ENCODE measurements at regions not wholly inside any gene's neighbourhood (a gene's known extent, or its start where the extent isn't known, plus 50 kb on each side); places are given as distances from the start of the nearest gene placed in this dataset.

- H3K4me3 Mint-ChIP-seq = no peak overlapping the region
- no peaks in the 10 kb centered on the region for H3K36me3 ChIP-seq (ENCODE audit: control insufficient read depth, insufficient read depth, low read length)
- no peak overlapping the region for H3K27ac ChIP-seq (ENCODE audit: low read depth, low read length)
These were observed 89.7 kb upstream of the SLC44A3 start for GRCh38 chr1:94730450-94730849.

GRCh38 chr1:94729267-94729666 is 90.9 kb upstream of the SLC44A3 start:
- Histone ChIP-seq H3K9me3 (ENCODE audit: control insufficient read depth, low read length) (no peaks in the 10 kb centered on the region), H3K4me3 (ENCODE audit: low read length) (no peak overlapping the region), H3K27ac (ENCODE audit: low read depth, low read length) (no peak overlapping the region), H3K36me3 (ENCODE audit: control insufficient read depth, insufficient read depth, low read length) (no peaks in the 10 kb centered on the region), H3K4me1 (ENCODE audit: control insufficient read depth, insufficient read depth, low read length) (peaks cover 4% of the 10 kb centered on the region), H3K27me3 (ENCODE audit: control insufficient read depth, insufficient read depth, low read length, poor library complexity, severe bottlenecking) (no peaks in the 10 kb centered on the region), H3K9ac (ENCODE audit: extremely low read depth, low read length, poor library complexity, severe bottlenecking) (no peak overlapping the region)
- Mint-ChIP-seq H3K4me1 (peaks cover 4% of the 10 kb centered on the region), H3K27ac (no peak overlapping the region), H3K27me3 (ENCODE audit: insufficient read depth) (no peaks in the 10 kb centered on the region), H3K4me3 (no peak overlapping the region), H3K36me3 (ENCODE audit: low read depth) (no peaks in the 10 kb centered on the region), H3K9me3 (no peaks in the 10 kb centered on the region)
- WGBS, 2 experiments (ENCODE audit: insufficient coverage in 1 of 2, insufficient read length in 1 of 2) = 100% methylated on average over 1 of the region's 1 CpG
- DNase-seq = no peak
- TF ChIP-seq CTCF (conservative IDR thresholded peaks at IDR 0.05) = no peak

More at GRCh38 chr1:94730450-94730849, 89.7 kb upstream of the SLC44A3 start:
- Mint-ChIP-seq H3K9me3 (no peaks in the 10 kb centered on the region), H3K27me3 (ENCODE audit: insufficient read depth) (no peaks in the 10 kb centered on the region), H3K36me3 (ENCODE audit: low read depth) (no peaks in the 10 kb centered on the region), H3K27ac (no peak overlapping the region), H3K4me1 (peaks cover 8% of the 10 kb centered on the region)
- no peak for DNase-seq
- Histone ChIP-seq H3K4me3 (ENCODE audit: low read length) (no peak overlapping the region), H3K9me3 (ENCODE audit: control insufficient read depth, low read length) (no peaks in the 10 kb centered on the region), H3K27me3 (ENCODE audit: control insufficient read depth, insufficient read depth, low read length, poor library complexity, severe bottlenecking) (no peaks in the 10 kb centered on the region), H3K9ac (ENCODE audit: extremely low read depth, low read length, poor library complexity, severe bottlenecking) (no peak overlapping the region), H3K4me1 (ENCODE audit: control insufficient read depth, insufficient read depth, low read length) (peaks cover 4% of the 10 kb centered on the region)
- 77 to 100% methylated on average over 1 to 3 of the region's 3 CpGs for WGBS, 2 experiments (ENCODE audit: insufficient coverage in 1 of 2, insufficient read length in 1 of 2)
- no peak for TF ChIP-seq CTCF (conservative IDR thresholded peaks at IDR 0.05)

DNA sequence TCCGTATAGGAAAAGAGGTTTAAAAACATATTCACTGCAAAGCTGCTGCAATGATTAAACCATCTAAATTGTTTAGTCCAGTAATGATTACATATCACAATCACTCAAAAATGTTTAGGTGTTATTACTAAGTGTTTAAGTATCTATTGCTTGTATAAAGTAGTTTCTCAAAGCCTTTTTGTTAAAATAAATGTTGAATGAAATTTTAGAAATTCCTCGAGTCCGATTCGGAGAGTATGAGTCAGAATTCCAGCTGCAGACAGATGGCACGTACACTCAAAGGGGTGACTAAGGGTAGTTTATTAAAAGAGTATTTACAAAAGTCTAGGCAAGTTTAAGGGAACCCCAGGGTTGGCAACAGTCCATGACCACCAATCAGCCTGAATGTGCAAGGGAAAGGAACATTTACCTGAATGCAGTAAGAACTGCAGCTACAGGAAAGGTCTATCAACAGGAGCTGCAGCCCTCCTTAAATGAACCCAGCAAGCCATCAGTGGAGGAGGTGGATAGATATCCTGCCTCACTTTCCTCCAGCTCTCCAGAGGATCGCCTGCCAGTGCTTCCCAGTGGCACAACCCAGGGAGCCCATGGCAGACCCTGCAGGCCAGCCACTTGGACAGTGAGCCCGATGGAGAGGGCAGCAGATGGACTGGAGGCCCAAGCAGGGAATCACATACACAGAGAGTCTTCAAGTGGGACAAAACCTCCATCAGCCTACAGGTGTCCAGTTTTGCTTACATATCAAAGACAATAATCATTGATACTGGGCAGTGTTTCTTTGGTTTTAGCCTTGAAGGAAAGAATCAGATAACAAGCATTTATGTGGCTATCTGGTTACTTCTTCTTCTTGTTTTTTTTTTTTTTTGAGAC is 92.1 kb upstream of the SLC44A3 start:
- Mint-ChIP-seq H3K27ac (no peak overlapping the region), H3K27me3 (ENCODE audit: insufficient read depth) (no peaks in the 10 kb centered on the region), H3K4me1 (peaks cover 4% of the 10 kb centered on the region), H3K4me3 (no peak overlapping the region), H3K9me3 (no peaks in the 10 kb centered on the region), H3K36me3 (ENCODE audit: low read depth) (no peaks in the 10 kb centered on the region)
- Histone ChIP-seq H3K36me3 (ENCODE audit: control insufficient read depth, insufficient read depth, low read length) (no peaks in the 10 kb centered on the region), H3K27me3 (ENCODE audit: control insufficient read depth, insufficient read depth, low read length, poor library complexity, severe bottlenecking) (no peaks in the 10 kb centered on the region), H3K4me1 (ENCODE audit: control insufficient read depth, insufficient read depth, low read length) (peaks cover 4% of the 10 kb centered on the region), H3K9me3 (ENCODE audit: control insufficient read depth, low read length) (no peaks in the 10 kb centered on the region), H3K9ac (ENCODE audit: extremely low read depth, low read length, poor library complexity, severe bottlenecking) (no peak overlapping the region), H3K4me3 (ENCODE audit: low read length) (no peak overlapping the region), H3K27ac (ENCODE audit: low read depth, low read length) (no peak overlapping the region)
- DNase-seq = no peak
- TF ChIP-seq CTCF (conservative IDR thresholded peaks at IDR 0.05) = no peak
- 86 to 92% methylated on average over 4 to 7 of the region's 7 CpGs for WGBS, 2 experiments (ENCODE audit: insufficient coverage in 1 of 2, insufficient read length in 1 of 2)

All from endodermal cell (in vitro differentiated cells).